Gastroesophageal sphincter (tissue), 3 donors: ENCODE measurements at regions not wholly inside any gene's neighbourhood (a gene's known extent, or its start where the extent isn't known, plus 50 kb on each side); places are given as distances from the start of the nearest gene placed in this dataset.

Experiments used
- CTCF ChIP-seq, 4 experiments: fragments of 200-600 bp in 2 of 4; fragments of 450-650 bp in 2 of 4; sonication (generic) in 1 of 4; IDR thresholded peaks; one replicate each; pipeline ENCODE4 v1.5.1; 2017 to 2019; ENCODE audit warnings: antibody characterized with exemption in 4 of 4, mild to moderate bottlenecking in 2 of 4, moderate library complexity in 2 of 4
- EP300 ChIP-seq: sonication (generic); formaldehyde crosslinking; IDR thresholded peaks from one replicate; pipeline ENCODE4 v1.6.1; 2017; ENCODE audit warnings: antibody characterized with exemption, mild to moderate bottlenecking
- POLR2AphosphoS5 ChIP-seq: sonication (generic); formaldehyde crosslinking; IDR thresholded peaks from one replicate; pipeline ENCODE4 v1.6.1; 2017; ENCODE audit warnings: antibody characterized with exemption

DNA sequence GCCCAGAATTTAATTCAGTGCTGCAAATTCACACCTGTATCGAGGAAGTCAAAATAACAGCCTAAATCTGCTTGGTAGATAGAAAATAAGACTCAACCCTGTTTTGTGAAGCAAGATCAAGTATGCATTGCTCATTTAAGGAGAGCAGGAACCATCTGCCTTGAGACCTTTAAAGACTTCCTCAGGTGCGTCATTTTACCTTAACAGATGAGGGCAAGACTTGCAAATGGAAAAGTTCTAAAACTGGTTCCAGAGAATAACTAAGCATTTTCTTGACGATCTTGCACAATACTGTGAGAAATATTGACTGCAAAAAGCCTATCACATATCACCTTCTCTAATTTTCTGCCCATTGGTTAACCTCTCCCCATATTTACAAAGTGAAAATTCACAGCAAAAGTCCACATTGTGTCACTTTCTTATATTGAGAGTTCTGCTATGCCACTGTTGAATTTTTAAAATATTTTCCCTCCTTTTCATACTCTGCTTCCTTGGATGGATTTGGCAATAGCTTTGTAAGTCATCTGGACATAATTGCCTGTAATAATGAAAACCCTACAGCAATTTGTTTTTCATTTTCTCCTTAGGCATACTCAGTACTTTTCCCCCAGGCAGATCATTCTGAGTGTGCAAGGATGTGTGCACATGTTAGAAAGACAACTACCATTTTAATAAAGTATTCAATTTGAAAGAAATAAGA lies 234.2 kb downstream of the AASDHPPT start:
- TF ChIP-seq EP300 (no peak), CTCF (IDR thresholded peaks at IDR 0.05) (no peak), POLR2AphosphoS5 (no peak)
